Sigmoid colon (tissue), 6 donors: ENCODE measurements at regions not wholly inside any gene's neighbourhood (a gene's known extent, or its start where the extent isn't known, plus 50 kb on each side); places are given as distances from the start of the nearest gene placed in this dataset.

Experiments
- DNase-seq: peaks from one replicate; pipeline ENCODE4 v3.0.0-alpha.2; 2019
- H3K27ac ChIP-seq, 4 donors: fragments of 200-600 bp; sonication (generic); one replicate each; pipeline ENCODE4 v1.5.1; 2016 to 2019; ENCODE audit warnings: mild to moderate bottlenecking in 1 of 4
- H3K27me3 ChIP-seq, 3 donors: fragments of 200-600 bp; sonication (generic); one replicate each; pipeline ENCODE4 v1.5.1; 2019; ENCODE audit warnings: mild to moderate bottlenecking in 1 of 3
- H3K36me3 ChIP-seq, 4 donors: fragments of 200-600 bp; sonication (generic); one replicate each; pipeline ENCODE4 v1.5.1; 2016 to 2019
- H3K4me1 ChIP-seq, 4 donors: fragments of 200-600 bp; sonication (generic); one replicate each; pipeline ENCODE4 v1.5.1; 2017 to 2019
- H3K4me3 ChIP-seq, 4 donors: fragments of 200-600 bp; sonication (generic); one replicate each; pipeline ENCODE4 v1.5.1; 2017 to 2019; ENCODE audit warnings: mild to moderate bottlenecking in 2 of 4, moderate library complexity in 1 of 4
- H3K9me3 ChIP-seq, 4 donors: fragments of 200-600 bp in 3 of 4; sonication (generic) in 3 of 4; one replicate each; pipeline versions ENCODE4 v1.5.1 to v1.6.1; 2013 to 2019
- EP300 ChIP-seq, 4 donors: sonication (generic); formaldehyde crosslinking; IDR thresholded peaks; one replicate each; pipeline ENCODE4 v1.6.1; 2017; ENCODE audit warnings: antibody characterized with exemption in 4 of 4
- POLR2A ChIP-seq, 2 donors: fragments of 450-650 bp; IDR thresholded peaks; one replicate each; pipeline ENCODE4 v1.6.1; 2016; ENCODE audit warnings: antibody characterized with exemption in 2 of 2, mild to moderate bottlenecking in 2 of 2, moderate library complexity in 2 of 2
- POLR2AphosphoS5 ChIP-seq, 4 donors: sonication (generic); formaldehyde crosslinking; IDR thresholded peaks; one replicate each; pipeline ENCODE4 v1.6.1; 2017; ENCODE audit warnings: antibody characterized with exemption in 4 of 4
- WGBS, 2 donors: extraction: QIAGEN DNeasy Blood & Tissue Kit; methylation state at CpG; one replicate each; pipeline ENCODE4 v1.1.7; 2013; 5-methylcytosine and 5-hydroxymethylcytosine counted together
- intact Hi-C: fragments of 100-400 bp; cut with DNase I; formaldehyde crosslinking; loops from one replicate; pipeline ENCODE4 v1.15.1; 2023
- TF ChIP-seq, protein P1 (sequence below), 4 experiments: fragments of 450-650 bp in 3 of 4; fragments of 200-600 bp in 1 of 4; IDR thresholded peaks; one replicate each; pipeline ENCODE4 v1.5.1; 2016 to 2019; ENCODE audit warnings: antibody characterized with exemption in 4 of 4, mild to moderate bottlenecking in 3 of 4, moderate library complexity in 2 of 4
- donor health status: healthy with polysubstance abuse.
- donor health status: healthy.

DNA sequence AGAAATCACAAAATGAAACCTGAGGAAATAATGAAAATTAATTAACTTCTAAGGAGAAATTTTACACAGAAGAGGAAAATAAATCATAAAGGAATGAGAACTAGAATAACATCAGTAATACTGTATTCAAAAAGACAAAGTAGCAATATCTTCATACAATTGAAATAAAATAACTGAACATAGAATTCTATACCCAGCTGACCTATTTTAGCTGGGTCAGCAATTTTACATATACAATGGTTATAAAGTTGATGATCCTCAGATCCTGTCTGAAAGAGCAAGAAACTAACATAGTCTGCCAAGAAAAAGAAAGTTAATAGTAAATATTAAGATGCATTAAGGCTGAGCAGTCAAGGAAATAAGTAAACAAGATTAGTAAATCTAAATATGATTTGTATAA lies 93.0 kb upstream of the P3H2 start:
- intact Hi-C loops, result no loop called here
- H3K9me3 ChIP-seq, result no peaks in the 10 kb centered on the region
- DNase-seq, result no peak
- H3K36me3 ChIP-seq, result no peaks in the 10 kb centered on the region
- no peak overlapping the region for H3K27ac ChIP-seq
- H3K27me3 ChIP-seq, result no peaks in the 10 kb centered on the region
- no peaks in the 10 kb centered on the region for H3K4me1 ChIP-seq
- TF ChIP-seq POLR2AphosphoS5 (IDR thresholded peaks at IDR 0.05), result no peak
- TF ChIP-seq POLR2A (IDR thresholded peaks at IDR 0.05), result no peak
- no peak for TF ChIP-seq EP300 (IDR thresholded peaks at IDR 0.05)
- TF ChIP-seq, protein P1, sequence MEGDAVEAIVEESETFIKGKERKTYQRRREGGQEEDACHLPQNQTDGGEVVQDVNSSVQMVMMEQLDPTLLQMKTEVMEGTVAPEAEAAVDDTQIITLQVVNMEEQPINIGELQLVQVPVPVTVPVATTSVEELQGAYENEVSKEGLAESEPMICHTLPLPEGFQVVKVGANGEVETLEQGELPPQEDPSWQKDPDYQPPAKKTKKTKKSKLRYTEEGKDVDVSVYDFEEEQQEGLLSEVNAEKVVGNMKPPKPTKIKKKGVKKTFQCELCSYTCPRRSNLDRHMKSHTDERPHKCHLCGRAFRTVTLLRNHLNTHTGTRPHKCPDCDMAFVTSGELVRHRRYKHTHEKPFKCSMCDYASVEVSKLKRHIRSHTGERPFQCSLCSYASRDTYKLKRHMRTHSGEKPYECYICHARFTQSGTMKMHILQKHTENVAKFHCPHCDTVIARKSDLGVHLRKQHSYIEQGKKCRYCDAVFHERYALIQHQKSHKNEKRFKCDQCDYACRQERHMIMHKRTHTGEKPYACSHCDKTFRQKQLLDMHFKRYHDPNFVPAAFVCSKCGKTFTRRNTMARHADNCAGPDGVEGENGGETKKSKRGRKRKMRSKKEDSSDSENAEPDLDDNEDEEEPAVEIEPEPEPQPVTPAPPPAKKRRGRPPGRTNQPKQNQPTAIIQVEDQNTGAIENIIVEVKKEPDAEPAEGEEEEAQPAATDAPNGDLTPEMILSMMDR (IDR thresholded peaks at IDR 0.05), result no peak
- no peak overlapping the region for H3K4me3 ChIP-seq

DNA sequence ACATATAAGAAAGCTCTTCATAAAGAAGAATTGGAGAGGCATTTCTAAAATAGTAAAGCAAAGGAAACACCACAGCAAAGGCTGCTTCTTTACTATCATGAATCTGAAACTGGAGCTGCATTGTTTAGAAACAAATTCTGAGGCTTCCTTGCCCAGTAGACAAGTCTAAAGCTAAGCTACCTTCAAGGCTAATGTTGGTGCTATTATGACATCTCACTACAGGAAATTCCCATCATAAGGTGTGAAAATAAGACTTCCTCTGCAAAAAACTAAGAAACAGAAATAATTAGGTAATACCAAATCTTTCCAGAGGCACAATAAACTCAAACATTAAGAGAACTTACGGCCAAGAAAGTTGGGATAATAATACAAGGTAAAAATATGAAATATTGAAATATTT lies 89.9 kb upstream of the P3H2 start:
- H3K27ac ChIP-seq, result no peak overlapping the region
- no peaks in the 10 kb centered on the region for H3K36me3 ChIP-seq
- no peaks in the 10 kb centered on the region for H3K4me1 ChIP-seq
- TF ChIP-seq EP300 (IDR thresholded peaks at IDR 0.05) (no peak), POLR2AphosphoS5 (IDR thresholded peaks at IDR 0.05) (no peak), POLR2A (IDR thresholded peaks at IDR 0.05) (no peak)
- TF ChIP-seq, protein P1 (IDR thresholded peaks at IDR 0.05), result no peak
- no peaks in the 10 kb centered on the region for H3K9me3 ChIP-seq
- H3K4me3 ChIP-seq, result no peak overlapping the region
- DNase-seq, result no peak
- WGBS, 2 donors, result 89 to 96% methylated on average over 1 of the region's 1 CpG
- H3K27me3 ChIP-seq, result no peaks in the 10 kb centered on the region
- intact Hi-C loops, result no loop called here

DNA sequence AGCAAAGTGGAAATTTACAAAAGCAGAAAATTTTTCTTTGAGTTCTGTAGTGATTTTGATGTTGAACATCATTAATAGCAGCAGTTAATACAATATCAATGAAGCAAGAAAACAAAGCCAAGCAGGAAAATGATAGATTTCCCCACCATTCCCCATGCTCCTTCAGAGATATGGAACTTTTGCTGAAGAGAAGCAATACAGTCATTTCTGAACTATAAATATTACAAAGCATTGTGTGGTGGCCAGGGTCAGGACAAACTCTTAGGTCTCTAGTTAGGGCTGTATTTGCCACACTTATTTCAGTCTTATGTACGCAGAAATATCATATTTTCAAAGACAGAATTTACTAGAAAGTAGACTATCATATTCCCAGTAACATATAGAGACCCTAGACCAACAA lies 88.8 kb upstream of the P3H2 start:
- Histone ChIP-seq H3K4me3 (no peak overlapping the region), H3K4me1 (no peaks in the 10 kb centered on the region), H3K27me3 (no peaks in the 10 kb centered on the region), H3K36me3 (no peaks in the 10 kb centered on the region), H3K27ac (no peak overlapping the region), H3K9me3 (no peaks in the 10 kb centered on the region)
- 51 to 56% methylated on average over 1 of the region's 1 CpG for WGBS, 2 donors
- DNase-seq, result no peak
- intact Hi-C loops, result no loop called here
- TF ChIP-seq POLR2A (IDR thresholded peaks at IDR 0.05), result no peak
- no peak for TF ChIP-seq POLR2AphosphoS5 (IDR thresholded peaks at IDR 0.05)
- TF ChIP-seq, protein P1 (IDR thresholded peaks at IDR 0.05), result no peak
- no peak for TF ChIP-seq EP300 (IDR thresholded peaks at IDR 0.05)

DNA sequence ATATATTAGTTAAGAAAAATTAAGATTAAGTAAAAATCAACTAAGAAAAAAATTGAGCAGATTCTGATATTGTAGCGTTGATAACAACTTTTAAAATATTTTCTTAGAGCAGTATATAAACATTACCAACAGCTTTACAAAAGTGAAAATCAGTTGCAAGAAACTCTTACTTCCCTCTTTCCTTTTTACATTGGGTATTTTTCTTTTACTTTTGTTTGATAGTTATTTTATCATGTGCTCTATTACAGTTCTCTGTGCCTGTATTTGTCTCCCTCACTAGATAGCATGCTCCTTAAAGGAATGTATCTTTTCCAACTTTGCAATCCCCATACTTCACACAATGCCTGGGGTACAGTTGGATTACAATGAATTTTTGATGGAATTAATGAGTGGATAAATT lies 87.5 kb upstream of the P3H2 start:
- H3K27ac ChIP-seq, result no peak overlapping the region
- intact Hi-C loops, result no loop called here
- no peak overlapping the region for H3K4me3 ChIP-seq
- H3K4me1 ChIP-seq, result no peaks in the 10 kb centered on the region
- H3K9me3 ChIP-seq, result no peaks in the 10 kb centered on the region
- H3K27me3 ChIP-seq, result no peaks in the 10 kb centered on the region
- TF ChIP-seq POLR2AphosphoS5 (IDR thresholded peaks at IDR 0.05), result no peak
- TF ChIP-seq, protein P1 (IDR thresholded peaks at IDR 0.05), result no peak
- TF ChIP-seq EP300 (IDR thresholded peaks at IDR 0.05), result no peak
- TF ChIP-seq POLR2A (IDR thresholded peaks at IDR 0.05), result no peak
- DNase-seq, result no peak
- WGBS, 2 donors, result 98 to 99% methylated on average over 1 of the region's 1 CpG
- no peaks in the 10 kb centered on the region for H3K36me3 ChIP-seq

- H3K4me1 ChIP-seq, result no peaks in the 10 kb centered on the region
- H3K4me3 ChIP-seq, result no peak overlapping the region
- no peaks in the 10 kb centered on the region for H3K27me3 ChIP-seq
- TF ChIP-seq POLR2A (IDR thresholded peaks at IDR 0.05), result no peak
- no peaks in the 10 kb centered on the region for H3K9me3 ChIP-seq
- no peak overlapping the region for H3K27ac ChIP-seq
- WGBS, 2 donors, result 68 to 73% methylated on average over 1 of the region's 1 CpG
- no peak for DNase-seq
- intact Hi-C loops, result no loop called here
- no peaks in the 10 kb centered on the region for H3K36me3 ChIP-seq
These were observed 85.0 kb upstream of the P3H2 start for GRCh38 chr3:190205739-190206138.
